B cell (primary cell): ENCODE measurements at regions not wholly inside any gene's neighbourhood (a gene's known extent, or its start where the extent isn't known, plus 50 kb on each side); places are given as distances from the start of the nearest gene placed in this dataset.

Experiments
- ATAC-seq: fragments of 200-7000 bp; cut with Tn5 transposase; one replicate; pipeline ENCODE4 v1.10.0; 2021; ENCODE audit warnings: low read depth, mild to moderate bottlenecking, moderate number of reproducible peaks, moderate library complexity
- CTCF ChIA-PET: fragments of 350-600 bp; sonication (Branson Sonifier 250); formaldehyde crosslinking; loops from one replicate; lab custom pipeline; 2021; ENCODE audit warnings: antibody characterized with exemption, inconsistent platforms; lab: Charles Lee
- POLR2A ChIA-PET: fragments of 350-600 bp; sonication (Branson Sonifier 250); formaldehyde crosslinking; loops from one replicate; lab custom pipeline; 2021; ENCODE audit warnings: antibody characterized with exemption; lab: Charles Lee
- DNase-seq: peaks from one replicate; pipeline ENCODE4 v3.0.0; 2013
- H2AFZ ChIP-seq: 2 replicates; pipeline ENCODE4 v1.6.1; 2012; ENCODE audit warnings: mild to moderate bottlenecking, low read depth, low read length; ENCODE audit not compliant: insufficient read depth, poor library complexity, severe bottlenecking
- H3K27ac ChIP-seq, 2 donors: 1 replicate in 1 of 2; 2 replicates in 1 of 2; pipeline ENCODE4 v1.5.1; 2012 to 2013; ENCODE audit warnings: low read length in 2 of 2, mild to moderate bottlenecking in 2 of 2, moderate library complexity in 1 of 2
- H3K27me3 ChIP-seq, 4 experiments: fragments of 200-600 bp in 1 of 4; sonication (generic) in 1 of 4; replicated peaks in 1 of 4; 1 replicate in 2 of 4; 2 replicates in 2 of 4; pipeline versions ENCODE4 v1.6.1 to v1.7.0; 2013 to 2016; ENCODE audit warnings: low read length in 3 of 4, mild to moderate bottlenecking in 2 of 4, mixed read lengths in 1 of 4, moderate library complexity in 1 of 4; ENCODE audit not compliant: insufficient read depth in 4 of 4, control insufficient read depth in 3 of 4; ENCODE audit errors: control extremely low read depth in 1 of 4
- H3K36me3 ChIP-seq, 2 experiments: replicated peaks in 1 of 2; 1 replicate in 1 of 2; 2 replicates in 1 of 2; pipeline versions ENCODE4 v1.6.1 to v1.7.1; 2013; ENCODE audit warnings: low read length in 1 of 2; ENCODE audit not compliant: insufficient read depth in 2 of 2, control insufficient read depth in 1 of 2; ENCODE audit errors: control extremely low read depth in 1 of 2, extremely low read depth in 1 of 2
- H3K4me1 ChIP-seq, 2 donors: fragments of 200-600 bp in 1 of 2; sonication (generic) in 1 of 2; 1 replicate in 1 of 2; 2 replicates in 1 of 2; pipeline versions ENCODE4 v1.5.1 to v1.6.1; 2013 to 2017; ENCODE audit warnings: low read length in 2 of 2; ENCODE audit not compliant: control insufficient read depth in 2 of 2, insufficient read depth in 2 of 2
- H3K4me2 ChIP-seq: replicated peaks from 2 replicates; pipeline ENCODE3; 2012; ENCODE audit warnings: mild to moderate bottlenecking, low read depth, low read length; ENCODE audit not compliant: poor library complexity, severe bottlenecking
- H3K4me3 ChIP-seq, 5 experiments: fragments of 200-600 bp in 1 of 5; sonication (generic) in 1 of 5; 1 replicate in 3 of 5; 2 replicates in 2 of 5; pipeline versions ENCODE4 v1.5.1 to v1.7.0; 2011 to 2016; ENCODE audit warnings: low read length in 4 of 5, mild to moderate bottlenecking in 4 of 5, low read depth in 2 of 5, control low read depth in 1 of 5, moderate library complexity in 1 of 5; ENCODE audit not compliant: insufficient read depth in 1 of 5; ENCODE audit errors: control extremely low read depth in 1 of 5, extremely low read depth in 1 of 5
- H3K79me2 ChIP-seq: fragments of 200-600 bp; sonication (generic); one replicate; pipeline ENCODE4 v1.6.0; 2016; ENCODE audit warnings: low read length; ENCODE audit not compliant: control insufficient read depth, insufficient read depth
- H3K9ac ChIP-seq: fragments of 200-600 bp; sonication (generic); 2 replicates; pipeline ENCODE4 v1.6.1; 2017; ENCODE audit warnings: mild to moderate bottlenecking, low read length, moderate library complexity
- H3K9me3 ChIP-seq, 3 donors: one replicate each; pipeline versions ENCODE4 v1.6.1 to v1.7.1; 2013; ENCODE audit warnings: low read length in 2 of 3; ENCODE audit not compliant: control insufficient read depth in 2 of 3, insufficient read depth in 1 of 3; ENCODE audit errors: control extremely low read depth in 1 of 3
- H4K20me1 ChIP-seq: 2 replicates; pipeline ENCODE4 v1.6.0; 2012; ENCODE audit warnings: mild to moderate bottlenecking, low read length; ENCODE audit not compliant: insufficient read depth, control insufficient read depth, poor library complexity, severe bottlenecking
- H3K27ac Mint-ChIP-seq: one replicate; pipeline ENCODE4 v1.8.0; 2021; ENCODE audit warnings: mixed read lengths
- H3K27me3 Mint-ChIP-seq: one replicate; pipeline ENCODE4 v1.8.0; 2021; ENCODE audit warnings: mixed read lengths
- H3K4me1 Mint-ChIP-seq: one replicate; pipeline ENCODE4 v1.8.0; 2021; ENCODE audit warnings: mixed read lengths
- H3K4me3 Mint-ChIP-seq: one replicate; pipeline ENCODE4 v1.8.0; 2021; ENCODE audit warnings: mixed read lengths
- H3K9me3 Mint-ChIP-seq: one replicate; pipeline ENCODE4 v1.8.0; 2022; ENCODE audit warnings: mixed read lengths; ENCODE audit not compliant: insufficient read depth
- CTCF ChIP-seq: fragments of 200-600 bp; IDR thresholded peaks from one replicate; pipeline ENCODE4 v1.8.0; 2022; ENCODE audit warnings: antibody characterized with exemption, mild to moderate bottlenecking
- EZH2 ChIP-seq: IDR thresholded peaks from 2 replicates; pipeline ENCODE4 v1.6.1; 2012; ENCODE audit warnings: borderline replicate concordance, low read depth, mild to moderate bottlenecking, moderate library complexity, low read length; ENCODE audit not compliant: insufficient read depth, poor library complexity, severe bottlenecking
- WGBS: methylation state at CpG from one replicate; pipeline ENCODE4 v1.1.5; 2013; ENCODE audit warnings: missing lambda C conversion rate; ENCODE audit not compliant: insufficient coverage; 5-methylcytosine and 5-hydroxymethylcytosine counted together
- intact Hi-C: fragments of 100-400 bp; cut with micrococcal nuclease; formaldehyde crosslinking; loops from one replicate; pipeline ENCODE4 v1.10.0; 2022

GRCh38 chr10:30751678-30752331 lies 122.3 kb upstream of the LYZL2 start:
- Histone ChIP-seq H3K4me1 (no peaks in the 10 kb centered on the region), H3K9ac (no peak overlapping the region), H4K20me1 (no peaks in the 10 kb centered on the region), H3K4me2 (no peak overlapping the region), H3K4me3 (no peak overlapping the region), H3K27ac (no peak overlapping the region), H3K27me3 (no peaks in the 10 kb centered on the region), H3K79me2 (no peaks in the 10 kb centered on the region), H2AFZ (peak overlapping the region; percentile 44), H3K36me3 (no peaks in the 10 kb centered on the region), H3K9me3 (no peaks in the 10 kb centered on the region)
- 62% methylated on average over 13 of the region's 14 CpGs for WGBS
- no peak for ATAC-seq
- CTCF ChIA-PET = no interaction called here
- no peak for DNase-seq
- TF ChIP-seq CTCF = no peak
- no peaks in the 10 kb centered on the region for H3K9me3 Mint-ChIP-seq
- no peak overlapping the region for H3K27ac Mint-ChIP-seq
- POLR2A ChIA-PET = no interaction called here
- intact Hi-C loops = no loop called here
- no peak overlapping the region for H3K4me3 Mint-ChIP-seq
- no peaks in the 10 kb centered on the region for H3K4me1 Mint-ChIP-seq
- peaks cover 30% of the 10 kb centered on the region for H3K27me3 Mint-ChIP-seq

- ChIA-PET CTCF (no interaction called here), POLR2A (no interaction called here)
- H3K79me2 ChIP-seq = no peaks in the 10 kb centered on the region
- H3K36me3 ChIP-seq = no peaks in the 10 kb centered on the region
- intact Hi-C loops = no loop called here
- Mint-ChIP-seq H3K27ac (no peak overlapping the region), H3K4me3 (no peak overlapping the region), H3K27me3 (peaks cover 33% of the 10 kb centered on the region), H3K9me3 (no peaks in the 10 kb centered on the region), H3K4me1 (no peaks in the 10 kb centered on the region)
- ATAC-seq = no peak
- no peak overlapping the region for H3K4me3 ChIP-seq
- DNase-seq = no peak
- H3K9me3 ChIP-seq = no peaks in the 10 kb centered on the region
- no peaks in the 10 kb centered on the region for H4K20me1 ChIP-seq
- peak overlapping the region; percentile 44 for H2AFZ ChIP-seq
- no peaks in the 10 kb centered on the region for H3K4me1 ChIP-seq
- no peak overlapping the region for H3K9ac ChIP-seq
- WGBS = 35% methylated on average over 8 of the region's 10 CpGs
- no peaks in the 10 kb centered on the region for H3K27me3 ChIP-seq
- H3K27ac ChIP-seq = no peak overlapping the region
- no peak overlapping the region for H3K4me2 ChIP-seq
- TF ChIP-seq CTCF (no peak), EZH2 (no peak)
These were observed 121.6 kb upstream of the LYZL2 start for GRCh38 chr10:30750971-30751677.
